Stimulated activated CD4-positive, alpha-beta T cell treated with anti-CD3 and anti-CD28 coated beads, Interleukin-15, amount 100 ng/mL, for 24 hours (primary cell): ENCODE measurements at regions not wholly inside any gene's neighbourhood (a gene's known extent, or its start where the extent isn't known, plus 50 kb on each side); places are given as distances from the start of the nearest gene placed in this dataset.
"Not testable (repeated sequence)": the region's sequence is repeated elsewhere in the genome, so short reads cannot be mapped to it uniquely, and the experiment has no call there.

Experiments
- DNase-seq: peaks from one replicate; pipeline ENCODE4 v3.0.0-alpha.2; 2020

DNA sequence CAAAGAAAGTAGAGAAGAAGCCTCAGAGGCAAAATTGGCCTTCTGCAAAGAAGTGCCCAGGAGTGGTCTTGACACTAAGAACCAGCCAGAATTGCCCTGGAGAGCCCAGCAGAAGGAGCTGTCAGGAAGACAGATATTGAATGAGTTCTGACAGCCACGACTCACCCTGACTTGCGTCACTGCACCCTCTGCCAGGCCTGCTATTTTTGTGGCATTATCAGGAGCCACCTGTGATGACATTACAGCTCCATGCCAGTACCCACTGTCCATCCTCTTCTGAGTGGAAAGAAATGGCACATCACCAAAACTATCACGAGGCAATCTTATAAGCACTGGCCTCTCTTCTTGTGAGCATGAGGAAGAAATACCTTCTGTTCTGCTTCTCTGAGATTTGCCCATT lies 67.7 kb downstream of the SMIM20 start:
- no peak for DNase-seq

DNA sequence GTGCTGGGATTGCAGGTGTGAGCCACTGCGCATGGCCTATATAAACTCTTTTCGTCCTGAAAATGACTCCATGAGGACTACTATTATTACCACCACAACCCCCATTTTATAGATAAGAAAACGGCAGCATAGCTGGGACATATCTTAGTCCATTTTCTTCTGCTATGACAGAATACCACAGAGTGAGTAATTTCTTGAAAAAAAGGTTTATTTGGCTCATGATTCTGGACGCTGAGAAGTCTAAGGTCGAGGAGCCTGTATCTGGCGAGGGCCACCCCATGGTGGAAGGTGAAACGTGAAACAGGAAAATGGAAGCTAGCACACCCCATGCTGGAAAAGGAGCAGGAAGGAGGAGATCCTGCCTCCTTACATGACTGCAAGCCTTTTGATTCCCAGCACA lies 68.9 kb downstream of the SMIM20 start:
- no peak for DNase-seq

- DNase-seq, result no peak
These were observed 70.2 kb downstream of the SMIM20 start for GRCh38 chr4:25984266-25984665.

- DNase-seq, result no peak
These were observed 70.8 kb downstream of the SMIM20 start for GRCh38 chr4:25984796-25985195.

GRCh38 chr4:25986807-25987206 lies 72.8 kb downstream of the SMIM20 start:
- DNase-seq, result no peak

DNA sequence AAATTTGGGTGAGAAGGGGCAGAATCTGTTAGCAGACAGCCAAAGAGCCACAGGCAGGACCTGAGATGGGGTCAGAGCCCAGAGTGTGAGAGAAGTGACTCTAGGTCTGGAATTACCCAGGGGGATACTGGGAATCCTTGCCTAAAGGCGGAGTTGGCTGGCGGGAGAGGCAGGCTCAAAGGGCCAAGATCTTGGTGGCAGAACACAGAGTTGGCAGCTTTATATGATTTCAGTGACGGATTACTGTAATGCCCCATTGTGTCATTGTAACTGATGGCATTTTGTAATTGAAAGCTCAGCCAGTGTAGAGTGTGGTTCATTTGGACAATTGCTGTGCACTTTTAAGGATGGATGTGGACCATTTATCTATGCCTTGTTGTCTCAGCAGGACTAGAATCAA lies 77.3 kb downstream of the SMIM20 start:
- DNase-seq, result no peak

- peak; percentile 50 for DNase-seq
These were observed 79.6 kb downstream of the SMIM20 start for GRCh38 chr4:25993395-25994185.

- DNase-seq, result not testable (repeated sequence)
These were observed 80.6 kb downstream of the SMIM20 start for GRCh38 chr4:25994577-25994976.

DNA sequence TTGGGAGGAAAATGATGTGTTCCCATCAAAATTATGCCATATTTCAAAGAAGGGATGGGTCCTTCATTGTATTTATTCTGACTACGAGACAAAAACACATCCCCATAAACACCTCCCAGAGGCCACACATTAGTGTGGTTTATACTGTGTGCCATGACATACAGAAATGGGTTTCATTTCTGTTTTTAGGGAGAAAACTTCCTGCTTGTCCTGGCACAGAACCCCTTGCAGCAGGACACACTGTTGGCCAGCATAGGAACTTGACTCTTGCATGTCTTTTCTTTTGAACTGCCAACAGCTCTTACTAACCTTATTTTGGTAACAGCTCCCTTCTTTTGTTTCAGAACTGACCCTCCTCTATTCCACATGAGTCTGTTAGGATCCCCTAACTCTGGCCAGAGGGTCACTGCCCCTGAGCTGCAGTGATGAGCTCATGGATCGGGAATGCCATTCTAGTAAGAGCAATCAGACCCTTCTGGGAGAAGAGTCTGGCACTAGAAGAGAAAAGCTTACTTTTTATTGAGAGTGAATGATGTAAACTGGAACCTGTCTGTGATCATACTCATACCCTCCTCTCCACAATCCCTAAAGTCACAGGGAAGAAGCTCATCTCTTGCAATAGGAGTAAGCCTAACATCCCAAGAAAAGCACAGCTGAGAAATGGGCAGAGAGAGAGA lies 86.4 kb downstream of the SMIM20 start:
- DNase-seq, result no peak

DNA sequence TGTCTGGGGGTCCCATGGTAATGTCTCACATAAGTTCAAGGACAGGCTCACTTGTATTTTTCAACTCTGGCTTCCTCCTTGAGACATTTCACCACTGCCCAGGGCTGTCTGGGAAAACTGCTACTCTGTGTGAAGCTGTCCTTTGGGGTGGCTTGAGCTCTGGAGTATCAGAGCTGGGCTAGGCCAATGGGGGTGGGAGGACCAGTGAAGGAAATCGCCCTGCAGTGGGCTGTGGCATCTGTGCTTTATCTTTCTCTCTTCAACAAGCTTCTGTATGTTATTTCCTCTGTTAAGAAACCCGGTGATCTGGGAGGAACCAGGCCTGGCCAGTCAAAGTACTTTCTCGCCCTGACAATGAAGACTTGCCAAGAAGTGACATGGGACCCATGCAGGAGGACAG lies 87.4 kb downstream of the SMIM20 start:
- no peak for DNase-seq

GRCh38 chr4:26001816-26002215 lies 87.8 kb downstream of the SMIM20 start:
- DNase-seq, result no peak

GRCh38 chr4:26003056-26003455 lies 89.0 kb downstream of the SMIM20 start:
- no peak for DNase-seq

DNA sequence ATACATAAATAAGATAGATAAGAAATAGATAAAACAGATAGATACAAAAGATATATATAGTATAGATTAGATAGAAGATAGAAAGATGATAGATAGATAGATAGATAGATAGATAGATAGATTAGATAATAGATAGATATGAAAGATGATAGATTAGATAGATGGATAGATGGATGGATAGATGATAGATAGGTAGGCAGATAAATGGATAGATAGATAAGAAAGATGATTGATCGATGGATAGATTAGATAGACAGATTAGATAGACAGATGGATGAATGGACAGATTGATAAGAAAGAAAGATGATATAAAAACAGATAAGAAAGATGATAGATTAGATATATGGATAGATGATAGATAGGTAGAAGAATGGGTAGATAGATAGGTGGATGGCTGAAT lies 90.3 kb downstream of the SMIM20 start:
- DNase-seq, result no peak

GRCh38 chr4:26005764-26006163 lies 91.7 kb downstream of the SMIM20 start:
- no peak for DNase-seq

DNA sequence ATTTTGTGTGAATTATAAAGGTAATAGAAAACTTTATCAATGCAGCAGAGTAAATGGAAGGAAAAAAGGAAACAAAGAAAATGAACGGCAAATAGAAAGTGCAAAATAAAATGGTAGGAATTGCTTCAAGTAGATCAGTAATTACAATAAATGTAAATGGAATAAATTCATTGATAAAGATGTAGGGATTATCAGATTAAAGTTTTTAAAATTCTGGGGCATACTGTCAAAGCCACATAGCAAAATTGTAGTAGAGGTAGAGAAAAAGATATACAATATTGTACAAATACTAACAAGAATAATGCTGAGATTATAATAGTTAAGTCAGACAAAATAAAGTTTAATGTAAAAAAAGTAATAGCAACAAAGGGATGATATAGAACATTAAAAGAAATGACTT lies 94.7 kb downstream of the SMIM20 start:
- DNase-seq, result no peak

- no peak for DNase-seq
These were observed 95.5 kb downstream of the SMIM20 start for GRCh38 chr4:26009502-26009901.

- no peak for DNase-seq
These were observed 96.3 kb downstream of the SMIM20 start for GRCh38 chr4:26010304-26010703.

GRCh38 chr4:26013629-26014028 lies 99.6 kb downstream of the SMIM20 start:
- DNase-seq, result no peak

DNA sequence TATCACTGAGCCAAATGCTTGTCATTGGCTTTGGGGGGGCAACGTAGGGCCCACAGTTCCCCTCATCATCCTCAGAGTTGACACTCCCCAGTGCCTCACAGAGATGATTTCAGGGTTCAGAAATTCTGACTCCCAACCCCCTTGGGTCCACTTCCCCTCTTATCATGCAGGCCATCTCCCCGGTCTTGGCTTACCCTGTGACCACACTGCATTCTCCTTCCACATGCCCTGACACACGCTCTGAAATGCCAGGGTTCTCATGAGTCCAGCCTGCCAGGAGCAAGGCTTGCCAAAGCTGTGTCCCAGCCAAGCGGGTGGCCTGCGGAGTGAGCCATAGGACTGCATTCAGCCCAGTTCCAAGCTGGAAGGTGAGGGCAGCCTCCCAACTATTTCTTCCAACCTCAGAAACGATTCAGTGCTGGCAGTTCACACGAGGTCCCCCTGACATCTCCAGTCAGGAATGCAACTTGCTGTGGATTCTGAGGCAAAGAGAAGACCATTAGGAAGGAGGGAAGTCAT lies 101.2 kb downstream of the SMIM20 start:
- DNase-seq, result no peak

- DNase-seq, result no peak
These were observed 101.9 kb downstream of the SMIM20 start for GRCh38 chr4:26015906-26016305.

DNA sequence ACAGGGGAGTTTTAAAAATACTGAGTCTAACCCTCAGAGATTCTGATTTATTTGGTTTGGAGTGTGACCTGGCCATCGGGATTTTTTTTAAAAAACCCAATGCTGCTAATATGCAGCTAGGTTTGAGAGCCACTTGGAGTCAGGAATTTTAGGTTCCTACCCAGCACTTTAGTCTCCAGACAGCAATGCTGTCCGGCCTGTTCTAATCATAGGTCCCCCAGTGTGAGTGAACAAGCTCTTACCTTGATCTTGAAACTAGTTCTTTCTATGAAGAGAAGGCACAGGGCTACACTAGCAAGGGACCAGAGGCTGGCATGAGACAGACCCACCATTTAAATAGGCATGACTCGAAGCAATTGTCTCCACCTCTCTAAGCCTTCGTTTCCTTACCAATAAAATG lies 103.5 kb downstream of the SMIM20 start:
- DNase-seq, result no peak

DNA sequence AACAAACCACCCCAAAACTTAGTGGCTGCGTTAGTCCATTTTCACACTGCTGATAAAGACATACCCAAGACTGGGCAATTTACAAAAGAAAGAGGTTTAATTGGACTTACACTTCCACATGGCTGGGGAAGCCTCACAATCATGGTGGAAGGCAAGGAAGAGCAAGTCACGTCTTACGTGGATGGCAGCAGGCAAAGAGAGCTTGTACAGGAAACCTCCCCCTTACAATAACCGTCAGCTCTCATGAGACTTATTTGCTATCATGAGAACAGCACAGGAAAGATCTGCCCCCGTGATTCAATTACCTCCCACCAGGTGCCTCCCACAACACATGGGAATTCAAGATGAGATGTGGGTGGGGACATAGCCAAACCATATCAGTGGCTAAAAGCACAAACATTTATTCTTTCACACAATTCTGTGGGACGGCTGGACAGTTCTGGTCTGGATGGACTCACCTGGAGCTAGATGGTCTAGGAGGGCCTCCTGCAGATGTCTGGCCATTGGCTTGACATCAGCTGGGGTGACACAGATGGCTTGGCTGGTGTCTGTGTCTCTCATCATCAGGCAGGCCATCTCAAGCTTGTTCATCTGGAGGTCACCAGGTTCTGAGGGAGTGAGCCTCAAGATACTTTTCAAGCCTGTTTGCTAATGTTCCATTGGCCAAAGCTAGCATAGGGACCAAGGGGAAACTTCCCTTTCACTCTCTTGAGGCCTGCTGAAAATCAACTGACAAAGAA lies 104.1 kb downstream of the SMIM20 start:
- not testable (repeated sequence) for DNase-seq

DNA sequence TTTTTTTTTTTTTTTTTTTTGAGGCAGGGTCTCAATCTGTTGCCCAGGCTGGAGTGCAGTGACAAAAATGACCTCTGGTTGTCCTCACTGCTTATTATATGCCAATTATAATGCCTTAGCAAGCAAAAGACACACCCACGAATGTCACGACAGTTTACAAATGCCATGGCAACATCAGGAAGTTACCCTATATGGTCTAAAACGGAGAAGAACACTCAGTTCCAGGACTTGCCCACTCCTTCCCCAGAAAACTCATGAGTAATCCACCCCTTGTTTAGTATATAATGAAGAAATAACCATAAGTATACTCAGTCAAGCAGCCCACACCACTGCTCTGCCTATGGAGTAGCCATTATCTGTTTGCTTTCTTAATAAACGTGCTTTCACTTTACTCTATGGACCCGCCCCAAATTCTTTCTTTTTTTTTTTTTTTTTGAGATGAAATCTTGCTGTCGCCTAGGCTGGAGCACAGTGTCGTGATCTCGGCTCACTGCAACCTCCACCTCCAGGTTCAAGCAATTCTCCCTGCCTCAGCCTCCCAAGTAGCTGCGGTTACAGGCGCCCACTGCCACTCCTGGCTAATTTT lies 106.2 kb downstream of the SMIM20 start:
- DNase-seq, result peak; percentile 27
